Small intestine (tissue), 7 donors: ENCODE measurements at regions not wholly inside any gene's neighbourhood (a gene's known extent, or its start where the extent isn't known, plus 50 kb on each side); places are given as distances from the start of the nearest gene placed in this dataset.

ENCODE experiments used
- DNase-seq, 2 donors: peaks; one replicate each; pipeline versions ENCODE4 v3.0.0 to v3.0.0-alpha.2; 2013
- FAIRE-seq: peaks from 2 replicates; lab custom pipeline; 2012; peaks lifted over from hg19 to GRCh38; lab: Jason Lieb, UNC
- H3K27ac ChIP-seq, 3 donors: one replicate each; pipeline ENCODE4 v1.5.1; 2013; ENCODE audit warnings: low read length in 2 of 3, mild to moderate bottlenecking in 2 of 3, control low read depth in 1 of 3, inconsistent platforms in 1 of 3, low read depth in 1 of 3, moderate library complexity in 1 of 3
- H3K27me3 ChIP-seq, 3 donors: one replicate each; pipeline ENCODE4 v1.6.1; 2013; ENCODE audit warnings: low read length in 3 of 3, inconsistent platforms in 1 of 3; ENCODE audit not compliant: control insufficient read depth in 3 of 3, insufficient read depth in 3 of 3
- H3K36me3 ChIP-seq, 3 donors: one replicate each; pipeline ENCODE4 v1.6.1; 2013; ENCODE audit warnings: low read length in 3 of 3, inconsistent platforms in 1 of 3, low read depth in 1 of 3, mild to moderate bottlenecking in 1 of 3, moderate library complexity in 1 of 3; ENCODE audit not compliant: control insufficient read depth in 3 of 3, insufficient read depth in 2 of 3
- H3K4me1 ChIP-seq, 3 donors: one replicate each; pipeline ENCODE4 v1.6.1; 2013; ENCODE audit warnings: low read length in 2 of 3, inconsistent platforms in 1 of 3, low read depth in 1 of 3, mild to moderate bottlenecking in 1 of 3, moderate library complexity in 1 of 3; ENCODE audit not compliant: control insufficient read depth in 3 of 3, insufficient read depth in 2 of 3
- H3K4me3 ChIP-seq, 3 donors: one replicate each; pipeline ENCODE4 v1.5.1; 2013; ENCODE audit warnings: low read length in 3 of 3, control low read depth in 1 of 3, inconsistent platforms in 1 of 3, low read depth in 1 of 3, mild to moderate bottlenecking in 1 of 3, moderate library complexity in 1 of 3
- H3K9me3 ChIP-seq, 2 donors: one replicate each; pipeline ENCODE4 v1.6.1; 2013; ENCODE audit warnings: low read depth in 1 of 2, low read length in 1 of 2; ENCODE audit not compliant: control insufficient read depth in 2 of 2, insufficient read depth in 1 of 2
- WGBS, 3 donors: extraction: QIAGEN DNeasy Blood & Tissue Kit; methylation state at CpG; one replicate each; pipeline ENCODE4 v1.1.7; 2013; 5-methylcytosine and 5-hydroxymethylcytosine counted together
- donor health status: healthy with polysubstance abuse.
- donor health status: control.
- donor health status: control.
- donor health status: Bipolar disorder and iron deficiency.
- donor health status: healthy.

DNA sequence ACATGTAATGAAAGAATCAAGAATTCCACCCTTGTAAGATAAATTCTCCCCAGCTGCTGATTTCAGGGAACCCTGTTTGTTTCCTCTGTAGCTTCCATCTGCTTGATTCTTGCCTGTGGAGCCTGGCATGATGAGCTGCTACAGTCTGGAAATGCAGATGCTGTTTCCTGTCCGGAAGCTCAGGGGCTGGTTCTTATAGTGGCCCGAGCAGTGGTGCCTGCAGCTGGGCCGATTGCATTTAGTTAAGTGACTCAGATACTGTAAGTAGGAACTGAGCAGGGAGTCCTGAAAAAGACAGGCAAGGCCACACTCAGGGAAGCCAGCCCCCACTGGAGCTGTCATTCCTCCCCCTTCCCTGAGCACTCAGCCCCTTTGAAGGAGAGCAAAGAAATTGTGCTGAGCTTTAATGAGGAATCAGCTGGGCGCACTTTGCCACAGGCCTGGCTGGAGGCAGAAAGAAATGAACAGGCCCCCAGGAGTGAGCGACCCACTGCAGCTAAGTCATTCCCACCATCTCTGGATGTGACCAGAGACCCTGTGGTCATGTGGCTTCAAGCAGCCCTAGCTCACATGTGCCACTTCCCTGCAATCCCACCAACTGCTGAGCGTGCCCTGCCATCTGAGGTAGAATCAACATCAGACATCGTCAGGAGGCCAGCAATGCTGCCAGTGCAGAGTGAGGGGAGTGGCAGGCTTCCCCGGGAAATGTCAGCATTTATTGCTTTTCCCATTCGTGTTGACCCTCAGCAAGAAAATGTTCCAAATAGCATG, 206.0 kb upstream of the WWC1 start:
- Histone ChIP-seq H3K4me1 (no peaks in the 10 kb centered on the region), H3K9me3 (no peaks in the 10 kb centered on the region), H3K4me3 (no peak overlapping the region), H3K27me3 (no peaks in the 10 kb centered on the region), H3K36me3 (no peaks in the 10 kb centered on the region), H3K27ac (no peak overlapping the region)
- 63 to 67% (median 66%) methylated on average over 9 of the region's 9 CpGs for WGBS, 3 donors
- FAIRE-seq (no peak), DNase-seq (no peak)

DNA sequence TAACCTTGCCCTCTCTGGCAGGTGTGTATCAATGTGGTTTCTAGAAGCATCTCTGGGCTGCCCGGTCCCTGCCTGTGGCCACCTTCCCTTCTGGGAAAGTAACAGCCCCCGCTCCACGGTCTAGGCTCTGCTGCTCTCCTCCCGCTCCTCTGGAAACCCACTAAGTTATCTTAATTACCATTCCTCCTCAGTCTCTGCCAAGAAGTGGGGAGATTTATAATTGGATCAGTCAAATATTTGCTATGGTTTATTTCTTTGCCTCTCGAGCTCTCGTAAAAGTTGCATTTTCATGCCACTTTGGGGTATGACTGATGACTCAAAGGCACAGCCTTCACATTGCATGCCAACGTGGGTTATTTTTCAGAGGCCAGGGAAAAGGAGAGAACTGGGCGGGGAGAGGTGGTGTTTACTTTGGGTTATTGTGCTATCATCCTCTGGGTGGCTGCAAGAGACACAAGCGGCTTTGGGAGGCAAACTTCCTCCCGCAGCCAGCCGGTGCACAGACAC, 205.3 kb upstream of the WWC1 start:
- DNase-seq (peak; percentile 19 to 31), FAIRE-seq (no peak)
- H3K27ac ChIP-seq, result no peak overlapping the region
- no peaks in the 10 kb centered on the region for H3K9me3 ChIP-seq
- no peaks in the 10 kb centered on the region for H3K27me3 ChIP-seq
- H3K36me3 ChIP-seq, result no peaks in the 10 kb centered on the region
- H3K4me3 ChIP-seq, result no peak overlapping the region
- no peaks in the 10 kb centered on the region for H3K4me1 ChIP-seq
- WGBS, 3 donors, result 9 to 29% (median 25%) methylated on average over 10 to 11 of the region's 11 CpGs

DNA sequence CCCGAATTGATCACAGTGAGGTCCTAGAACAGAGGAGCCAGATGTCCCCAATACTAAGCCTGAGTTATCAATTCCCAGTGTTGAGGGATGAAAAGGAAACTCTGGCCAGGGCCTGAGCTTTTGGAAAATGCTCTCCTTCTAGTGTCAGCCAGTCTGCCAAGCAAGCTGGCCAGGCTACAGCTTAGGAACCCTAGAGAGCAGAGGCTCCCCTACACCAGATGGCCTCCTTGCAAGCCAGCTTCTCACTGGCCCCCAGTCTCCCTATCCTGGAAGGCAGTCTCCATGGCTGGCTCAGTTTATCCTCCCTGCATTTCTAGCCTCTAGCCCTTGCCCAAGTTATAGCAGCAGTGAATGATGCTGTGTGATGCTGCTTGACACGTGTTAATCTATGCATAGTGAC, 204.7 kb upstream of the WWC1 start:
- H3K36me3 ChIP-seq, result no peaks in the 10 kb centered on the region
- no peaks in the 10 kb centered on the region for H3K9me3 ChIP-seq
- no peak overlapping the region for H3K4me3 ChIP-seq
- H3K27ac ChIP-seq, result no peak overlapping the region
- H3K27me3 ChIP-seq, result no peaks in the 10 kb centered on the region
- DNase-seq (no peak), FAIRE-seq (no peak)
- no peaks in the 10 kb centered on the region for H3K4me1 ChIP-seq
- WGBS, 3 donors, result 53 to 72% (median 56%) methylated on average over 2 of the region's 2 CpGs

DNA sequence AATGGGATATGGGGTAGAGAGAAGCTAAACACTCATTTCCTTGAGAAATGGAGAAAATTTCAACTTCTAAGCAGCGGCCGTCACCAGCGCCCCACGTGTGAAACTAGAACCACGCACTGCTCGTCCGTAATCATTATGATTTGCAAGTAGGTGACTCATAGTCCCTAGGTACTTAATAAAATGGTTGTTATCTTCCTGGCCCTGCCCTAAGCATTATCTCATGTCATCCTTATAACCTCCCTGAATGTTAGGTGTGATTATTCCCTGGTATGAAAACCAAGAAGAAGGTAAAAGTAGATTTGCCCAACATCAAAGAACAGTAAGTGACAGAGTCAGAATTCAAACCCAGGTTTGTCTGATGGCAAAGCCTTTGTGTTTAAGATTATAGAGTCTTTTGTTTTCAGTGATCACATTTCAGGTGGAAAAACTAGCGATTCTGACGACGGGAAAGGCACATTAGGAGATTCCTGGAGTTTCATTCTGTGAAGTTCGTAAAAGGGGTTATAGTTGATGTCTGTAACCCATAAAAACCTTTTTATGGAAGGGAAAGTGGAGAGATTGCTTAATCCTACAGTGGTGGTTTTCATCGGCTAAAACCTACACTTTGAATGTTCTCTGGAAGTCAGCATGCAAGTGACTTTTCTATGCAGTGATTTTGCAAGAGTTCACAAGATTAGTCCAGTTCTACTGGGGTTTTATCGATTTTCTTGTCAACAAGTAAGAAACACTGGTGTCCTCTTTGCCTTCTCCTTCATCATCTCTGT, 202.9 kb upstream of the WWC1 start:
- 34 to 67% (median 49%) methylated on average over 13 of the region's 13 CpGs for WGBS, 3 donors
- DNase-seq, result peak in 1 of 2 donors; percentile 51
- no peaks in the 10 kb centered on the region for H3K36me3 ChIP-seq

DNA sequence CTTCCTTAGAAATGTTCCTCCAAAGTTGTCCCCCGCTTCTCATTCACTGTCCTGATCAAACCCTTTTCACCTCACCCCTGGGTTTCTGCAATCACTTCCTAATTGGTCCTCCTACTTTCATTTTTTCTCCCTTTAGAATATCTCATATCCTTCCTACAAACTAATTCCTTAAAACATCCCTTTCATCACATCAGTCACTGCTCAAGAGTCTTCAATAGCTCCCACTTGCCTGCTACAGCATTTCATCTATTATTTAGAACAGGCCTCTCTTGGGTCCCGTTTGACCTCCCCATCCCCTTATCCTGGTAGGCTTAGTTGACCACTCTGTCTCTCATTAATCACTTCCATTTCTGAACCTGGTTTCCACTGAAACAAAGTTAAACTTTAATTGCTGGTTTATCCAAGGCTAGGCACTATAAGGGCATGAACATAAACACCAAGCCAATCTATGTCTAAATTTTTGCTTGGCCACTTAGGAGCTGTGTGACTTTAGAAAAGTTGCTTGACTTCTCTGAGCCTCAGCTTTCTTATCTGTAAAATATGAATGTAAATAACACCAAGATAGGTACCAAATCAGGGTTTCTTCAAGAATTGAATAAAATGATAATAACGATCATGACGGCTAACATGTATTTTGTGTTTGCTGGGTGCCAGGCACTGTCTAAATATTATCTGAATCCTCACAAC, 202.1 kb upstream of the WWC1 start:
- Histone ChIP-seq H3K4me3 (no peak overlapping the region), H3K9me3 (no peaks in the 10 kb centered on the region), H3K27ac (no peak overlapping the region), H3K27me3 (no peaks in the 10 kb centered on the region), H3K36me3 (no peaks in the 10 kb centered on the region), H3K4me1 (no peaks in the 10 kb centered on the region)
- 91 to 92% (median 92%) methylated on average over 4 of the region's 4 CpGs for WGBS, 3 donors
- FAIRE-seq (no peak), DNase-seq (no peak)

More for the DNA sequence above, 202.9 kb upstream of the WWC1 start:
- H3K27me3 ChIP-seq, result no peaks in the 10 kb centered on the region
- H3K27ac ChIP-seq, result no peak overlapping the region
- no peak for FAIRE-seq
- H3K9me3 ChIP-seq, result no peaks in the 10 kb centered on the region
- no peaks in the 10 kb centered on the region for H3K4me1 ChIP-seq
- no peak overlapping the region for H3K4me3 ChIP-seq

DNA sequence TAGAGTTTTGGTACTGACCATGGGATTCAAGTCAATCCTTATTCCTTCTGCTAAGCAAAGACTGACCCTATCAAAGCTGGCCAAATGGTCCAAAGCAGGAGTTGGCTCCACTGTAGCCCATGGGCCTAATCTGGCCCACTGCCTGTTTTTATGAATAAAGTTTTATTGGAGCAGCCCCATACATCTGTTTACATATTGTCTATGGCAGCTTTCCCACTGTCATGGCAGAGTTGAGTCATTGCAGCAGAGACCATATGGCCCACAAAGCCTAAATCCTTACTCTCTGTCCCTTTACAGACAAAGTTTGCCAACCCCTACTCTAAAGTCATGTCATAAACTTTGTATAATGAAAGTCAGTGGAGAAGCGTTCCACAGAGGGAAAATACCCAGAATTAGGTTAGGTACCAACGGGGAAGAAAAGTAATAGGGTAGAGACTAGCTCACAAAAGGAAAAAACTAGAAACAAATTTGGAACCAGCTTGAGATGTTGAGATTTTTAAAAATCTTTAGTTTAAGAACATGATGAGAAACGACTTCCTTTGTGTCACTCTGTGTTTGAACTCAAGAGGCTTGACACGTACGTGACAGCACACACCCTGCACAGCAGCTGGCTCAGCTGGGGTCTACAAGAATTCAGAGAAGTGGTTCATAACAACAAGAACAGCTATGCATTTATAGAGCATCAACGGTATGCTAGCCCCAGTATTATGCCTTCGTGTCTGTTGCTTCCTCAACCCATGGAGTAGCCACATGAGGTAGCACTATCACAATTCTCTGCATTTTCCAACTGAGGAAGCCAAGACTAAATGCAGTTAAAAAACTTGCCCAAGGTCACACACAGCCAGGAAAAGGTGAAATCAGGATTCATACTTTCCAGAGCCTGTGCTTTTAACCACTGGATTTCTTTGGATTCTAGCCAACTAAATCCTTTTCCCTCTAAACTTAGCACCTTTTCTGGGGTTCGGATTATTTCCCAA, 198.9 kb upstream of the WWC1 start:
- DNase-seq, result no peak
- FAIRE-seq, result no peak
- Histone ChIP-seq H3K9me3 (peaks cover 0 to 3% of the 10 kb centered on the region in 2 donors), H3K27me3 (no peaks in the 10 kb centered on the region), H3K4me1 (no peaks in the 10 kb centered on the region), H3K4me3 (no peak overlapping the region), H3K36me3 (no peaks in the 10 kb centered on the region), H3K27ac (no peak overlapping the region)
- WGBS, 3 donors, result 73 to 88% (median 79%) methylated on average over 8 of the region's 8 CpGs

DNA sequence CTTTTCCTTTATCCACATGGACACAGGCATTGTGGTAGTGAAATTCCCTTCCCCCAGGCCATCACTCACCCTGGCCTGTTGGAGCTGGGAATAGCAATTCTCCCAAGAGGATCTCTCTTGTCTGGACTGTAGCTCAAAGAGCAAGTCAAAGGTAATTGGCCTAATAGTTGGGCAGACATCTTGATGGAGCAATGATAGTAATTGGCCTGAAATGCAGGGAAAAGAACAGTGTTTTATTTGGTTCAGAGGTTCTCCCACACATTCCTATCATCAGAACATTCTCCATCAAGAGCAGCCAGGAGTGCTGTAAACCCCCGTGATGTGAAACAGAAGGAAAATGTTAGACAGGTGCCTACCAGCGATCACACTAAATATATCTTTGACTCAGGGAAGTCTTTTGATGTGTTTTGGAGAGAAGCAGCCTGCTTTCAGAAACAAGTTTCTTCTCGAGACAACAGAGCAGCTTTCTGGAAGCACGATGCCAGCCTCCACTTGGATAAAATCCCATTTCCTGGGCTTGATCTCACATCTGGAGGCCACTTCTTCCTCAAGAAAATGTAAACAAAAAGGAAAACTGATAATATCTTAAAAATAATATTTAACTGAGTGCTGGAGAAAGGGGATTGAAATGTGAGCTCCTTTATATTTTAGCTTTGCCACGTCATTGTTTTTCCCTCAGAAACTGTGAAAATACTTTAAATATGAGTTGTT, 198.1 kb upstream of the WWC1 start:
- Histone ChIP-seq H3K27ac (no peak overlapping the region), H3K27me3 (no peaks in the 10 kb centered on the region), H3K4me3 (no peak overlapping the region), H3K9me3 (peaks cover 0 to 3% of the 10 kb centered on the region in 2 donors), H3K36me3 (no peaks in the 10 kb centered on the region), H3K4me1 (no peaks in the 10 kb centered on the region)
- DNase-seq (no peak), FAIRE-seq (no peak)
- 67 to 82% (median 69%) methylated on average over 5 of the region's 5 CpGs for WGBS, 3 donors
